ENCODE measurements at regions not wholly inside any gene's neighbourhood (a gene's known extent, or its start where the extent isn't known, plus 50 kb on each side); places are given as distances from the start of the nearest gene placed in this dataset.

GRCh38 chr4:125179727-125180126 is 135.0 kb upstream of the FAT4 start:
- no peak for DNase-seq (ENCODE audit: extremely low read depth in 1 of 4, low spot score in 3 of 4)
- Histone ChIP-seq H3K36me3 (ENCODE audit: control insufficient read depth, insufficient read depth, low read length) (no peaks in the 10 kb centered on the region), H3K9me3 (replicated peaks; ENCODE audit: control insufficient read depth, insufficient read depth, low read depth, low read length) (no peaks in the 10 kb centered on the region; the same call in 1 of the 2 replicates), H3K9ac (ENCODE audit: insufficient read depth in 1 of 2, low read depth in 2 of 2, low read length in 2 of 2) (no peak overlapping the region), H3K4me3 (no peak overlapping the region), H3K79me2 (ENCODE audit: control insufficient read depth, insufficient read depth, low read length) (no peaks in the 10 kb centered on the region), H3K9me1 (ENCODE audit: control insufficient read depth, insufficient read depth, low read length) (no peaks in the 10 kb centered on the region), H3K4me1 (replicated peaks in 1 of 2; ENCODE audit: control insufficient read depth in 2 of 2, insufficient read depth in 2 of 2, low read length in 2 of 2) (no peaks in the 10 kb centered on the region), H3K27ac (ENCODE audit: extremely low read depth, low read depth, low read length) (no peak overlapping the region), H3K4me2 (ENCODE audit: insufficient read depth, low read length) (no peak overlapping the region), H2AFZ (ENCODE audit: low read depth, low read length) (no peak overlapping the region), H4K20me1 (replicated peaks; ENCODE audit: control insufficient read depth, insufficient read depth, low read length) (no peaks in the 10 kb centered on the region), H3K27me3 (ENCODE audit: control insufficient read depth in 2 of 2, insufficient read depth in 2 of 2, low read length in 2 of 2) (no peaks in the 10 kb centered on the region)
- TF ChIP-seq ZHX1 (conservative IDR thresholded peaks at IDR 0.05; ENCODE audit: low read length) = no peak
- TF ChIP-seq NFIC (IDR thresholded peaks at IDR 0.05) = peak; percentile 79
- TF ChIP-seq ZBTB40 (IDR thresholded peaks at IDR 0.05) = peak; percentile 52; the same call in 1 of the 2 replicates
- no peak for TF ChIP-seq ZBTB40 (CRISPR knock-in tag; IDR thresholded peaks at IDR 0.05)
- TF ChIP-seq ZNF740 (CRISPR knock-in tag; IDR thresholded peaks at IDR 0.05) = no peak
- TF ChIP-seq ZNF740 (tag; IDR thresholded peaks at IDR 0.05) = no peak
- no peak for TF ChIP-seq CHD2 (IDR thresholded peaks at IDR 0.05; ENCODE audit: low read depth, low read length)
- no peak for TF ChIP-seq MTA1 (IDR thresholded peaks at IDR 0.05; ENCODE audit: borderline replicate concordance)
- no peak for TF ChIP-seq TCF3 (CRISPR knock-in tag; IDR thresholded peaks at IDR 0.05)
- ATAC-seq = no peak
- ChIA-PET POLR2A (no interaction called here), CTCF (ENCODE audit: low intra/inter-chr PET ratio) (no interaction called here)
- no TSS peak for BruUV-seq (replicated peaks)
- in situ Hi-C loops (cut with MboI) = no loop called here
- no peak for FAIRE-seq
- intact Hi-C loops (cut with micrococcal nuclease) = no loop called here
- 6% methylated on average over 4 of the region's 4 CpGs for WGBS (ENCODE audit: insufficient coverage, low coverage, missing lambda C conversion rate)
